ENCODE measurements at regions not wholly inside any gene's neighbourhood (a gene's known extent, or its start where the extent isn't known, plus 50 kb on each side); places are given as distances from the start of the nearest gene placed in this dataset.

GRCh38 chr5:126358525-126358924 lies 64.7 kb upstream of the GRAMD2B start:
- intact Hi-C loops (cut with DNase I) = no loop called here
- DNase-seq (ENCODE audit: low spot score) = no peak

GRCh38 chr5:126359884-126360283 lies 63.3 kb upstream of the GRAMD2B start:
- intact Hi-C loops (cut with DNase I) = no loop called here
- DNase-seq (ENCODE audit: low spot score) = no peak

- DNase-seq (ENCODE audit: low spot score) = no peak
- intact Hi-C loops (cut with DNase I) = no loop called here
These were observed 62.7 kb upstream of the GRAMD2B start for GRCh38 chr5:126360467-126360866.

- intact Hi-C loops (cut with DNase I) = no loop called here
- DNase-seq (ENCODE audit: low spot score) = no peak
These were observed 59.6 kb upstream of the GRAMD2B start for GRCh38 chr5:126363658-126364057.

GRCh38 chr5:126364206-126364902 lies 58.9 kb upstream of the GRAMD2B start:
- no peak for DNase-seq (ENCODE audit: low spot score)
- intact Hi-C loops (cut with DNase I) = no loop called here

GRCh38 chr5:126365446-126366198 lies 57.6 kb upstream of the GRAMD2B start:
- intact Hi-C loops (cut with DNase I) = no loop called here
- no peak for DNase-seq (ENCODE audit: low spot score)

- intact Hi-C loops (cut with DNase I) = no loop called here
These were observed 57.0 kb upstream of the GRAMD2B start for GRCh38 chr5:126366199-126366560.

GRCh38 chr5:126368239-126368812 lies 54.9 kb upstream of the GRAMD2B start:
- DNase-seq (ENCODE audit: low spot score) = no peak
- intact Hi-C loops (cut with DNase I) = no loop called here

More at GRCh38 chr5:126366199-126366560, 57.0 kb upstream of the GRAMD2B start:
- DNase-seq (ENCODE audit: low spot score) = no peak

GRCh38 chr5:126369083-126369482 lies 54.1 kb upstream of the GRAMD2B start:
- intact Hi-C loops (cut with DNase I) = no loop called here

GRCh38 chr5:126369995-126370731 lies 53.0 kb upstream of the GRAMD2B start:
- DNase-seq (ENCODE audit: low spot score) = no peak
- intact Hi-C loops (cut with DNase I) = no loop called here

More at GRCh38 chr5:126369083-126369482, 54.1 kb upstream of the GRAMD2B start:
- DNase-seq (ENCODE audit: low spot score) = no peak

- DNase-seq (ENCODE audit: low spot score) = no peak
- intact Hi-C loops (cut with DNase I) = no loop called here
These were observed 52.2 kb upstream of the GRAMD2B start for GRCh38 chr5:126370796-126371718.

- intact Hi-C loops (cut with DNase I) = no loop called here
- DNase-seq (ENCODE audit: low spot score) = no peak
These were observed 49.7 kb upstream of the GRAMD2B start for GRCh38 chr5:126373375-126374108.
